DMS114 treated with DMSO at 0.1 percent for 48 hours (cell line): ENCODE measurements at regions not wholly inside any gene's neighbourhood (a gene's known extent, or its start where the extent isn't known, plus 50 kb on each side); places are given as distances from the start of the nearest gene placed in this dataset.

Experiments
- DNase-seq: peaks from one replicate; lab custom pipeline; 2025; ENCODE audit not compliant: unreplicated experiment; lab: John Stamatoyannopoulos, UW

- no peak for DNase-seq
These were observed 330.3 kb upstream of the PITX2 start for GRCh38 chr4:110953191-110953590.

GRCh38 chr4:110953898-110954297 is 331.0 kb upstream of the PITX2 start:
- DNase-seq = no peak

GRCh38 chr4:110955748-110956147 is 332.9 kb upstream of the PITX2 start:
- no peak for DNase-seq

- DNase-seq = no peak
These were observed 336.3 kb upstream of the PITX2 start for GRCh38 chr4:110959041-110959643.

- no peak for DNase-seq
These were observed 338.2 kb upstream of the PITX2 start for GRCh38 chr4:110961066-110961465.

- DNase-seq = no peak
These were observed 339.7 kb upstream of the PITX2 start for GRCh38 chr4:110962616-110963015.

GRCh38 chr4:110963662-110964280 is 340.9 kb upstream of the PITX2 start:
- DNase-seq = no peak

- no peak for DNase-seq
These were observed 345.1 kb upstream of the PITX2 start for GRCh38 chr4:110967936-110968335.

GRCh38 chr4:110970642-110971041 is 347.8 kb upstream of the PITX2 start:
- DNase-seq = no peak

- DNase-seq = no peak
These were observed 352.5 kb upstream of the PITX2 start for GRCh38 chr4:110975338-110975737.

GRCh38 chr4:110977554-110977953 is 354.7 kb upstream of the PITX2 start:
- DNase-seq = no peak

GRCh38 chr4:110978761-110979160 is 355.9 kb upstream of the PITX2 start:
- no peak for DNase-seq

- no peak for DNase-seq
These were observed 359.6 kb upstream of the PITX2 start for GRCh38 chr4:110982486-110982885.

- DNase-seq = no peak
These were observed 365.8 kb upstream of the PITX2 start for GRCh38 chr4:110988722-110989121.

- no peak for DNase-seq
These were observed 366.2 kb upstream of the PITX2 start for GRCh38 chr4:110989125-110989524.

GRCh38 chr4:110994781-110995180 is 371.9 kb upstream of the PITX2 start:
- DNase-seq = no peak

GRCh38 chr4:110998320-110998719 is 375.4 kb upstream of the PITX2 start:
- no peak for DNase-seq

GRCh38 chr4:111011458-111011857 is 388.6 kb upstream of the PITX2 start:
- no peak for DNase-seq

- DNase-seq = no peak
These were observed 391.0 kb upstream of the PITX2 start for GRCh38 chr4:111013846-111014245.

GRCh38 chr4:111014537-111014936 is 391.7 kb upstream of the PITX2 start:
- DNase-seq = no peak

- no peak for DNase-seq
These were observed 393.5 kb upstream of the PITX2 start for GRCh38 chr4:111016416-111016815.

- DNase-seq = no peak
These were observed 395.3 kb upstream of the PITX2 start for GRCh38 chr4:111018216-111018615.

GRCh38 chr4:111020476-111020875 is 397.6 kb upstream of the PITX2 start:
- DNase-seq = no peak
